ENCODE measurements at regions not wholly inside any gene's neighbourhood (a gene's known extent, or its start where the extent isn't known, plus 50 kb on each side); places are given as distances from the start of the nearest gene placed in this dataset.
"Not testable (repeated sequence)": the region's sequence is repeated elsewhere in the genome, so short reads cannot be mapped to it uniquely, and the experiment has no call there.

- H3K4me3 ChIP-seq (ENCODE audit: low read depth, low read length); in situ Hi-C loops (cut with HindIII; ENCODE audit: low sequenced_read_pairs); DNase-seq (ENCODE audit: low read depth, low spot score): not testable (repeated sequence)
Measured at GRCh38 chr4:118631321-118632050, 53.7 kb upstream of the METTL14 start.

GRCh38 chr4:118633476-118633875 is 51.7 kb upstream of the METTL14 start:
- DNase-seq (ENCODE audit: low read depth, low spot score); in situ Hi-C loops (cut with HindIII; ENCODE audit: low sequenced_read_pairs); H3K4me3 ChIP-seq (ENCODE audit: low read depth, low read length): not testable (repeated sequence)

DNA sequence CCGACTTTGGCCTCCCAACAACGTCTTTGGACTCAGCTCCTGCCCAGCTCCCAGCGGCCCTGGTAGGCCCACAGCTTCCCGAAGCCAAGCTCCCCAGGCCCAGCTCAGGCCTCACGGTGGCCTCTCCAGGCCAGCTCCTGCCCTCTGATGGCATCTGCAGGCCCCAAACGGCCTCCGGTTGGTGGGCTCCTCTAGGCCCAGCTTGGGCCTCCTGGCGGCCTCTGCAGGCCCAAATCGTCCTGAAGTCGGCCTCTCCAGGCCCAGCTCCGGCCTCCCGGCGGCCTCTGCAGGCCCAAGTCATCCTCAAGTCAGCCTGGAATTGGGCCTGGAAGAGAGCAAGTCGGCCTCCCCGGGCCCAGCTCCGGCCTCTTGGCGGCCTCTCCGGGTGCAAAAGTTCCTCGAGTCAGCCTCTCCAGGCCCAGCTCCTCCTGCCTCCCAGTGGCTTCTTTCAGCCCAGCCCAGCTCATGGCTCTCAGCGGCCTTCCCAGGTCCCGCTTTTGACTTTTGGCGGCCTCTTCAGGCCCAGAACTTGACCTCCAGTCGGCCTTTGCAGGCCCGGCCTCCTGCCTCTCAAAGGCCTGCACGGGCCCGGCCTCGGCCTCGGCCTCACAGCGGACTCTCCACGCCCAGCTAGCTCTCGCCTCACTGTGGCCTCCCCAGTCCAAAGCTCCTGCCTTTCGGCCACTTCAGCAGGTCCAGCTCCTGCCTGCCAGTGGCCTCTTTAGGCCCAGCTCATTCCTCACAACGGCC is 50.9 kb upstream of the METTL14 start:
- DNase-seq (ENCODE audit: low read depth, low spot score); in situ Hi-C loops (cut with HindIII; ENCODE audit: low sequenced_read_pairs); H3K4me3 ChIP-seq (ENCODE audit: low read depth, low read length): not testable (repeated sequence)
